ENCODE measurements at regions not wholly inside any gene's neighbourhood (a gene's known extent, or its start where the extent isn't known, plus 50 kb on each side); places are given as distances from the start of the nearest gene placed in this dataset.

GRCh38 chr18:45357686-45358470 lies 257.4 kb upstream of the SLC14A2 start:
- H3K4me3 ChIP-seq, result no peak overlapping the region
- TF ChIP-seq CTCF (IDR thresholded peaks at IDR 0.05) (no peak), POLR2AphosphoS5 (IDR thresholded peaks at IDR 0.05) (no peak), EP300 (IDR thresholded peaks at IDR 0.05) (no peak), POLR2A (IDR thresholded peaks at IDR 0.05) (no peak)
- no peaks in the 10 kb centered on the region for H3K4me1 ChIP-seq
- DNase-seq, result no peak
- no peaks in the 10 kb centered on the region for H3K36me3 ChIP-seq
- no peaks in the 10 kb centered on the region for H3K9me3 ChIP-seq
- intact Hi-C loops (cut with DNase I), result no loop called here
- H3K27ac ChIP-seq, result no peak overlapping the region
- H3K27me3 ChIP-seq, result no peaks in the 10 kb centered on the region
- 72 to 79% methylated on average over 5 of the region's 5 CpGs for WGBS, 2 donors

- intact Hi-C loops (cut with DNase I), result no loop called here
- no peaks in the 10 kb centered on the region for H3K4me1 ChIP-seq
- TF ChIP-seq EP300 (IDR thresholded peaks at IDR 0.05) (no peak), CTCF (IDR thresholded peaks at IDR 0.05) (no peak), POLR2A (IDR thresholded peaks at IDR 0.05) (no peak), POLR2AphosphoS5 (IDR thresholded peaks at IDR 0.05) (no peak)
- 21 to 63% methylated on average over 7 of the region's 7 CpGs for WGBS, 2 donors
- no peak overlapping the region for H3K27ac ChIP-seq
- H3K4me3 ChIP-seq, result no peak overlapping the region
- no peaks in the 10 kb centered on the region for H3K9me3 ChIP-seq
- no peak for DNase-seq
- H3K27me3 ChIP-seq, result no peaks in the 10 kb centered on the region
- no peaks in the 10 kb centered on the region for H3K36me3 ChIP-seq
Measured at GRCh38 chr18:45359275-45360009, 255.8 kb upstream of the SLC14A2 start.

- no peak for DNase-seq
- no peaks in the 10 kb centered on the region for H3K4me1 ChIP-seq
Measured at GRCh38 chr18:45361125-45361851, 254.0 kb upstream of the SLC14A2 start.

GRCh38 chr18:45363196-45363595 lies 252.1 kb upstream of the SLC14A2 start:
- Histone ChIP-seq H3K9me3 (no peaks in the 10 kb centered on the region), H3K4me1 (no peaks in the 10 kb centered on the region), H3K36me3 (no peaks in the 10 kb centered on the region), H3K27me3 (no peaks in the 10 kb centered on the region), H3K4me3 (no peak overlapping the region), H3K27ac (no peak overlapping the region)
- no peak for DNase-seq
- TF ChIP-seq POLR2AphosphoS5 (IDR thresholded peaks at IDR 0.05), result no peak
- TF ChIP-seq EP300 (IDR thresholded peaks at IDR 0.05), result no peak
- TF ChIP-seq CTCF (IDR thresholded peaks at IDR 0.05), result no peak
- no peak for TF ChIP-seq POLR2A (IDR thresholded peaks at IDR 0.05)
- intact Hi-C loops (cut with DNase I), result no loop called here
- 91 to 93% methylated on average over 4 of the region's 4 CpGs for WGBS, 2 donors

More at GRCh38 chr18:45361125-45361851, 254.0 kb upstream of the SLC14A2 start:
- Histone ChIP-seq H3K4me3 (no peak overlapping the region), H3K36me3 (no peaks in the 10 kb centered on the region), H3K27me3 (no peaks in the 10 kb centered on the region), H3K27ac (no peak overlapping the region), H3K9me3 (no peaks in the 10 kb centered on the region)
- WGBS, 2 donors, result 82 to 95% methylated on average over 4 of the region's 4 CpGs
- TF ChIP-seq EP300 (IDR thresholded peaks at IDR 0.05), result no peak
- intact Hi-C loops (cut with DNase I), result no loop called here

- Histone ChIP-seq H3K27ac (no peak overlapping the region), H3K36me3 (no peaks in the 10 kb centered on the region), H3K27me3 (no peaks in the 10 kb centered on the region), H3K4me3 (no peak overlapping the region), H3K4me1 (no peaks in the 10 kb centered on the region), H3K9me3 (no peaks in the 10 kb centered on the region)
- intact Hi-C loops (cut with DNase I), result no loop called here
- no peak for DNase-seq
- WGBS, 2 donors, result 67 to 79% methylated on average over 3 of the region's 3 CpGs
- TF ChIP-seq EP300 (IDR thresholded peaks at IDR 0.05) (no peak), CTCF (IDR thresholded peaks at IDR 0.05) (no peak), POLR2A (IDR thresholded peaks at IDR 0.05) (no peak), POLR2AphosphoS5 (IDR thresholded peaks at IDR 0.05) (no peak)
Measured at GRCh38 chr18:45365835-45366234, 249.4 kb upstream of the SLC14A2 start.
